H1 (cell line): ENCODE measurements at regions not wholly inside any gene's neighbourhood (a gene's known extent, or its start where the extent isn't known, plus 50 kb on each side); places are given as distances from the start of the nearest gene placed in this dataset.

Experiments
- BCL11A ChIP-seq, 2 experiments: IDR thresholded peaks; one replicate each; pipeline ENCODE4 v1.6.1; 2011; ENCODE audit warnings: low read depth in 2 of 2, low read length in 2 of 2, mild to moderate bottlenecking in 2 of 2
- CBX5 ChIP-seq: fragments of 300-800, 300-1000 bp; sonication (generic); IDR thresholded peaks from 2 replicates; pipeline ENCODE4 v1.7.1; 2016; ENCODE audit warnings: antibody characterized with exemption, low read length, low read depth
- CBX8 ChIP-seq: fragments of 300-800, 300-1000 bp; sonication (generic); IDR thresholded peaks from 2 replicates; pipeline ENCODE4 v1.7.1; 2016; ENCODE audit warnings: low read depth, low read length, borderline replicate concordance
- EZH2 ChIP-seq: fragments of 200-600 bp; sonication (generic); IDR thresholded peaks from 2 replicates; pipeline ENCODE4 v1.7.1; 2012; ENCODE audit warnings: low read depth, mild to moderate bottlenecking, moderate library complexity, low read length, inconsistent platforms; ENCODE audit not compliant: severe bottlenecking
- FOSL1 ChIP-seq: IDR thresholded peaks from 2 replicates; pipeline ENCODE4 v1.6.1; 2011; ENCODE audit warnings: mild to moderate bottlenecking, low read depth, low read length, moderate library complexity; ENCODE audit not compliant: insufficient read depth
- GABPA ChIP-seq: IDR thresholded peaks from 2 replicates; pipeline ENCODE4 v1.6.1; 2011; ENCODE audit warnings: mild to moderate bottlenecking, low read length, moderate library complexity, borderline replicate concordance; ENCODE audit not compliant: insufficient read depth
- JUND ChIP-seq: IDR thresholded peaks from 2 replicates; pipeline ENCODE4 v1.6.1; 2011; ENCODE audit warnings: mild to moderate bottlenecking, improper control_type of control experiment, low read length
- NRF1 ChIP-seq: IDR thresholded peaks from 2 replicates; pipeline ENCODE4 v1.6.1; 2011; ENCODE audit warnings: mild to moderate bottlenecking, low read depth, low read length, improper control_type of control experiment
- SP4 ChIP-seq: IDR thresholded peaks from 2 replicates; pipeline ENCODE4 v1.6.1; 2012; ENCODE audit warnings: low read length, inconsistent platforms
- SUZ12 ChIP-seq: fragments of 200-600 bp; sonication (generic); IDR thresholded peaks from 2 replicates; pipeline ENCODE4 v1.6.1; 2012; ENCODE audit warnings: mild to moderate bottlenecking, inconsistent platforms, low read length, moderate library complexity, mixed read lengths

DNA sequence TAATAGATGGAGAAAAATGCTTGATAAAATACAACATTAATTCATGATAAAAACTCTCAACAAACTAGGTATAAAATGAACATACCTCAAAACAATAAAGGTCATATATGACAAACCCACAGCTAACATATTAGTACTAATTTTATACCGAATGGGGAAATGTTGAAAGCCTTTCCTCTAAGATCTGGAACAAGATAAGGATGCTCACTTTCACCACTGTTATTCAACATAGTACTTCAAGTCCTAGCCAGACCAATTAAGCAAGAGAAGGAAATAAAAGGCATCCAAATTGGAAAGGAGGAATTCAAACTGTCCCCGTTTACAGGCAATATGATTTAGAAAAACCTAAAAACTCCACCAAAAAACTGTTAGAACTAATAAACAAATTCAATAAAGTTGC, 61.5 kb upstream of the CTIF start (continued):
- TF ChIP-seq CBX5 (no peak), CBX8 (no peak), EZH2 (no peak), GABPA (no peak), SUZ12 (no peak), BCL11A (IDR thresholded peaks at IDR 0.05; ENCODE audit: low read depth in 2 of 2, low read length in 2 of 2) (no peak), SP4 (no peak), JUND (no peak), NRF1 (no peak), FOSL1 (no peak)
- TF ChIP-seq, all 59 proteins: peak for 0
